NCI-H526 (cell line): ENCODE measurements at regions not wholly inside any gene's neighbourhood (a gene's known extent, or its start where the extent isn't known, plus 50 kb on each side); places are given as distances from the start of the nearest gene placed in this dataset.
A peak's percentile ranks its signal among the peaks of the same experiment; 100 is the strongest.

Source experiments
- DNase-seq, 2 experiments: peaks; one replicate each; lab custom pipeline; 2025; lab: John Stamatoyannopoulos, UW

DNA sequence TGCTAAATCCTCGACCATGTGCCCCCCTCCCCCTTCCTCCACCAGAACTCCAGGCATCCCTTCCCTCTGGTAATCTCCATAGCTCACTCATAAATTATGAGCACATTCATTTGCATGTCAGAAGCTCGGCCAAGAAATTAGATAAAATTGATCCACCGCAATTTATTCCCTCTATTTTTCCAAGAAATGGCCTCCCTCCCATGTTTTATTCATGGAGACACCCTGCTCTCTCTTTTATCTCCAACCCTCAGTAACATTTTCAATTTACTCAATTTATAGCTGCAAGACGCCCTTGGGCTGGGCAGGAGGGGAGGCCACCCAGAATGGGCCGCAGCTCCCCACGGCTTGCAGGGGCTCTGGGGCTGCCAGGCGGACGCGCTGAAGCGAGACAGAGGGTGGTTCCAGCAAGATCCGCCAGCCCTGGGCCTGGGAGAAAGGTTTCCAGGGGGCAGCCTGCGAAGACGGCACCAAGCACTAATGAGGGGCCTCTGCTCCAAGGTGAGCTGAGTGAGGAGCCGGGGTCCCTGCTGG is 54.7 kb upstream of the ZNF423 start:
- DNase-seq = peak in 1 of 2 experiments; percentile 8

DNA sequence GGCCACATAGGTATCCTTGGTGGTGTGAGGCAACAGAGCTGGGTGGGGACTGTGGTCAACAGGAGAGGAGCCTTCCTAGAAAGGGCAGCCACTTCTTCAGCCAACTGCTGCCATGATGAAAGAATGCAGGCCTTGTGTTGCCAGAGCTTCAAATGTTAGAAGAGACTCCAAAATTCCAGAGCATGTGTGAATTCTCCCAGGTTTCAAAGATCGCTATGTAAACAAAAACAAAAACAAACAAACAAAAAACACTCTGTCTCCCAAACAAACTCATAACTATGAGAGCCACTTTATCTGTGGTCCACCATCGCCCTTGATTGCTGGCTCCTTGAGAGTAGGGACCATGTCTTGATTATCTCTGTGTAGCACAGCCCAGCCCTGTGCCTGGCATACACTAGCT is 55.5 kb upstream of the ZNF423 start:
- no peak for DNase-seq

DNA sequence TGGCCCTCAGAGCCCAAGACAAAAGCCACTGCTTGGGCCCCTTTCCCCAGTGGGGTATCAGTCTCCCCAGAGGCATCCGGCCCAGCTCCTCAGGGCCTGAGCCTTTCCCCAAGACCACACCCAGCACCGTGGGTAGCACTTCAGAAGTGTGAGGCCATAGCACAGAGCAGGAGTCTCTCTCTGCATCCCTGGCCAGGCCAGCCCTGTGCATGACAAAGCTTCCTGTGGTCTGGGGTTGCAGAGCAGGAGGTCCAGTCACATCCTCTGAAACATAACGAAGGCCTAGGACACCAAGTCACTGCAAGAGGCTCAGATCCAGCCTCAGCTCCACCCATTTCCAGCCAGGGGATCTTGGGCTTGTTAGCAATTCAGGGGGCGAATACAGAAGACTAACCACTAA is 56.8 kb upstream of the ZNF423 start:
- DNase-seq = no peak

DNA sequence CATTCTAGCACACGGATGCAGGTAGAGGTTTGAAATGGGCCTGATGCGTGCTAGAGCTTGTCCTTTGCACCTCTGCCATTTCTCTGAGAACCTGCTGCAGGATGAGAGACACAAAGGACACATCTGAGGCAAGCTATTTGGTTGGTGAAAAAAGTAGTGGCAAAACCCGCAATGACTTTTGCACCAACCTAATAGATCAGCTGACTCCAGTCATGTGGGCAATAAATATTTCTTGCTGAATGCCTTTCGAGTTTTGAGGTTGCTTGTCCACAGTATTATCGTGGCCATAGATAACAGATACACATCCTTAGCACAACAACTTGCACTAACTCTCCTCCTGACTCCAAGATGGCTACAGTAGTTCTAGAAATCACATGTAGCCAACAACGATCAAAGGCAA is 57.8 kb upstream of the ZNF423 start:
- no peak for DNase-seq

DNA sequence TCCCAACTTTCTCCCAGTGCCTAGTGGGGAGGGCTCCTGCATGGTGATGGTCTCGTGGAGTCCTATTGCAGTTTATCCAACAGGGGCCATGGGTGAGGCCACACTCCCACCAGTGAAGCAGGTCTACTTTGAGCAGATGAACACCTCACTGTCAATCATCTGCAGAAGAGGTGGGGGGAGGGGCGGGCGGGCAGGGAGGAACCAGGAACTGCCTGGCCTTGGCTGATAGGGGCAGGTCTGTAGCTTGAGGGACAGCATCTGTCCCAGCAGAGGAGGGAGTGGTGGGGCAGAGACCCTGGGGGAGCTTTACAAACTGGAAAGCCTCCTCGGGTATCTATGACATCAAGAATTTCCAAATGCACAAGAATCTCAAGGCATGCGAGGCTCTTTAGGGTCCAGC is 58.7 kb upstream of the ZNF423 start:
- DNase-seq = no peak

DNA sequence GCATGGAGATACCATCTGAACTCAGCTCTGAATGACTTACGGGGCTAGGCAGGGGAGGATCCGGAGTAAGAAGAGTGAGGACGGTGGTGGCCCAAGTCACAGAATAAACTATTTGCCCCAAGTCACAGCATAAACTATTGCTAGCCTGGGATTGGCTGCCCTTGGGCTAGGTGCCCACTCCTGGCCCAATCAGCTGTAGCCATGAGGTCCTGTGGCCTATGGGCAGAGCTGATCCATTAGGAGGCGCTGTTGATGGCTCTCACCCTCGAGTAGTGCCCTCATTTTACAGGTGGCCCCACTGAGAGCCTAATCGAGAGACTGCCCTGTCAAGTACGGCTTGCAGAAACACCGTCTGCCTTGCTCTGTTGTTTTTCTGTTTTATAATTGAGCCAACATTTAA is 62.3 kb upstream of the ZNF423 start:
- no peak for DNase-seq

DNA sequence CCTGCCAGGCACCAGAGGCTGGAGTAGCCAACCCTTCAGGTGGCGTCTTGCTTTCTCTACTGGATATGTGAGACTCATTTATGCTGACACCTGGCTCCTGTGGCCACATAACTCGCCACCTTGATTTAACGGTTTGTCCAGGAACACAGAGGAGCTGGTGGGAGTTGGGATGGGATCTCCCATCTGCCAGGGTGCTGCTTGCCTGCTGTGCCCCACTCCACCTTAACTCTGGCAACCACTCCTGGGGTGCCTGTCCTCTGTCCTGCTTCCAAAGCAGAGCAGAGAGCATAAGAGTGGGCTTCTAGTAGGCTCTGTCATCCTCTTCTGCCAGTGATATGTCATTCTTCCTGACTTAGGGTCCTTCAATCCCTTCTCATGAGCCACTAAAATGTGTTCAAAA is 63.4 kb upstream of the ZNF423 start:
- no peak for DNase-seq

DNA sequence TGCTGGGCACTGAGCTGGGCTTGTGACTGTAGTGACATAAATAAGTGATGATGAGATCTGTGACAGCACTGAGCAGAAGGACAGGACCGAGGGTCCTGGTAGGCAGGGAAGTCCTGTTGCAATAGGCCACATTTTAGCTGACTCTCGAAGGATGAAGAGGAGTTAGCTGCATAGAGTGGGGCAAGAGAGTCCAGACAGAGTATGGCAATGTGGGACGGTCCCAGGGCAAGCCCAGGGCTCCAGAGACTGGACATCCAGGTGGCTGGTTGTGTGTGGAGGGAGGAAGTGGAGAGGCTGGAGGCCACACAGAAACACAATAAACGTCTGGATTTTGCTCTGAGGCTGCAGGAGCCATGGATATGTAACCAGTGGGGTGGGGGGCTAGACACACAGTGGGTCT is 64.5 kb upstream of the ZNF423 start:
- no peak for DNase-seq

DNA sequence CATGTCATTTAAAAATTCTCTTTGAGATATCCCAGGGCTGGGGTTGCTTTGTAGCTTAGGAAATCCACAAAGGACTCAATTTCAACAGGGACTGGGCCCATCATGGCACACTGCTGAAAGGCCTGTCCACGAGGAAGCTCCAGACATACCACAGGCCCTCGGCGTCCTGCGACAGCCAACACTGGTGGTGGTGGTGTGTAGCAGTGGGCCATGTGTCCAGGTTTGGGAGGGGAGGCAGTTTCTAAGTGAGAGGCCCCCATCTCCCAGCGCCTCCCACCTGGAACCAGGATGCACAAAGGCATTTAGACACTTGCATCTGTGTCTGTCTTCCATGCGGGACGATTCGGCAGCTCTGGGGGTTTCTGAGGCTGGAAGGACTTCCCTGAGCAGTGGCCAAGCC is 65.2 kb upstream of the ZNF423 start:
- no peak for DNase-seq

DNA sequence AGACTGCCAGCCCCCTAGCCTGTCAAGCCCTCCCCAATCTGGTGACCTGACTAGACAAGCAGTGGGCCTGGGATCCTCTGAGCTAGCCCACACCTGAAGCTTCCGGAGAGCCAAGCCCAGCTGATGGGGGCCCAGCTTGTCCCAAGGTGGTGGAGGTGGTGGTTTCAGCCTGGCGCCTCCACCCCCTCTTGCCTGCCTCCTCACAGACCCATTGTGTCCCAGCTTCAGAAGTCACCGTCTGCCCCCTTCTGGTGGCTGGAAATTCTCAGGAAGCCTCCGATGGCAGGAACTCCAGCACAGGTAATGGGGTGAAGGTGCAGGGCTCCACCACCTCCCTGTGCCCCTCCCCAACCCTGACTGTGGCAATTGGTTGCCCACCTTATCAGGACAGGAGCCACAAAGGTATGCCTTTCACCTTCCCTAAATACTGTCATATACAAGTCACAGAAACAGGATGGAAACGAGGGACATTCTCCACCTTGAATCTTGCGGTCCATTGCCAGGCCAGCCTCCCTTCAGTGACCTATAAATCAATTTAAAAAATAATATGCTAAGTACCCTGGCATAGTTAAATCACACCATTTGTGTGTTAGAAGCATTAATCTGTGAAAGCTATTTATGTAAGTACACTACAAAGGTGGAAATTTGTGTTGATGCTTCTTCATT is 66.0 kb upstream of the ZNF423 start:
- DNase-seq = peak; percentile 29 to 77

DNA sequence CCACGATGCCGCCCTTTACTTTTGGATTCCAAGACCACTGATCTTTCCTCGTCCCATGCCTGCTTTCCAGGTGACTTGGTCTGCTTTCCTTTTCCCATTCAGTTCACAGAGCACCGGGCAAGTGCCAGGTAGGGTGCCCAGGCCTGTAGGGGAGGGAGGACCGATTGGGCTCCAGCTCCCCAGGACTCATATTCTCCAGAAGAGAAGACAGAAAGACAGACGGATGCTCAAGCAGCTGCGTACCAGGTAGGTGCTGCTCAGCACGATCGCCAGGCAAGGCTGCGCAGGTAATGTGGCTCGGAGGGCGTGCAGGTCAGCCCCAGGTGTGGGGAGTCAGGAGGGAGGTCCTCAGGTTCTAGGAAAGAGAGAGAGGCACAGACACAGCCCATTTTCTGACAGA is 67.5 kb upstream of the ZNF423 start:
- DNase-seq = no peak

DNA sequence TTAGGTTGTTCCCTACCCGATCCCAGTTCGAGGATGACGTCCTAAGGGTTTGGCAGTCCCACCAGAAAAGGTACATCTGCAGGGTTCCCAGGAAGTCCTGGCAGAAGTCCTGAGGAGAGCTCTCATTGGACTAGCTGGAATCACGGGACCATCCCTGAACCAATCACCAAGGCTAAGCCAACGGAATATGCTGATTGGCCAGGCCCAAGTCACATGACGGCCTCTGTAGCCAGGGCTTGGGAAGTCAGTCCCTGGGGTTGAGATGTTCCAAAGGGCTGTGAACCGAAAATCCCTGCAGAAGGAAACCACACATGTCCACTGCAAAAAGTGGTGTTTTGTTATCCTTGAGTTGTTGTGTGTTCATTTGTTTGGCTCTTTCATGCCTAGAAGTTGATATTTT is 68.2 kb upstream of the ZNF423 start:
- DNase-seq = no peak

DNA sequence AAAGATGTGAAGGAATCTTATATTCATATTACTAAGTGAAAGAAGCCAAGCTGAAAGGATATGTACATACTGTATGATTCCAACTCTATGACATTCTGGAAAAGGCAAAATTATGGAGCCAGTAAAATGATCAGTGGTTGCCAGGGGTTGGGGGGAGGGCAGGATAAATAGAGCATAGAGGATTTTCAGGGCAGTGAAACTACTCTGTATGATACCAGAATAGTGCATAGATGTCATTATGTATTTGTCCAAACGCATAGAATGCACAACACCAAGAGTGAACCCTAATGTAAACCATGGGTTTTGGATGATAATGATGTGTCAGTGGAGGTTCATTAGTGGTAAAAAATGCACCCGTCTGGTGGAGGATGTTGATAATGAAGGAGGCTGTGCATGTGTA is 71.0 kb upstream of the ZNF423 start:
- no peak for DNase-seq

DNA sequence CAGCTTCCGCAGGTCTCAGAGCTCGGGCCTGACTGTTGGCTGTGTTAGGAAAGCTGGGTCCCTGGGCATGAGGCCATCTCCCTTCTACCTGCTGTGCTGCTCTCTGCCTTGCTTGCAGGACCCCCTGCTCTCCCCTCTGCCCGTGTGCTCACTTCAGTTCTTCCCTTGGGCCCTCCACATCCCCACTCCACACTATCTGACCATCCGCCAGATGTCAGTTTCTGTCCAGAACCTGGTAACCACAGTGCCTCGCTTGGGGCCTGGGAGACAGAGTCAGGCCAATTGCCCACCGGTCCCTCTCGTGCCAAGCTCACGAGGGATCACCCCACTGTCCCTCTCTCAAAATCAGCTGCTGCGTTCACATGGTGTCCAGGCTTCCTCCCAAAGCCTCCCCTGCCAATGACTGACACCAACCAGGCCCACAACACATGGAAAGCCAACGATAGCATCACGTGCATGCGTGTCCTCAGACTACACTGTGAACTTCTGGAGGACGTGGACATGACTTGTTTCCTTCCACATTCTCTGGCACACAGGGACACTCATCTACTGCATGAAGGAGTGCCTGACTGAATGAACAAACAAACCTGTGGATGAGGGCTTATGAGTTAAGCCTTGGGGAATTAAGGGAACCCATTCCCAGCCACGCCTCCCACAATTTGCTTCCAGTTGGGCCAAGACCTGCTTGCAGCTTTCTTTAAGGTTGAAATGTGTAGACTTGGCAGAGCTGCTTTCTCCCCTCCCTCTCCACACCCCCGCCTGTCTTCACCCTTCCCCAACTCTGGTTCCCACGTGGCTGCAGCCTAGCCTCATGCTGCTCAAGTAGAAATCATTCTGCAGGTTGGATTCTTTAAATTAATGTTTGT is 72.5 kb upstream of the ZNF423 start:
- no peak for DNase-seq

DNA sequence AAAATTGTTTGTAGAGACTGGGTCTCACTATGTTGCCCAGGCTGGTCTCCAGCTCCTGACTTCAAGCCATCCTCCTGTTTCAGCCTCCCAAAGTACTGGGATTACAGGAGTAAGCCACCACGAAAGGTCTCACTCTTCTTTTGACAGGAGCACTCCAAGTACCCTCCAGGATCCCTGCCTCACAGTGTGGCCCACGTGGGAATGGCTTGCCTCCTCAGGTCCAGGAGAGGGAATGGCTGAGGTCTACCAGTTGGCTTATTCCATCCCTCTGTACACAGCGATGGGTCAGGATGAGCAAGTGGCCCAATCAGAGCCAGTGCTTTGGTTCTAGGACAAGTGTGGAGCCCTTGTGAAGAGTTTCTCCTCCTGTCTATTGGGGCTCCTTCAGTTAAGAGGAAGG is 73.7 kb upstream of the ZNF423 start:
- no peak for DNase-seq

DNA sequence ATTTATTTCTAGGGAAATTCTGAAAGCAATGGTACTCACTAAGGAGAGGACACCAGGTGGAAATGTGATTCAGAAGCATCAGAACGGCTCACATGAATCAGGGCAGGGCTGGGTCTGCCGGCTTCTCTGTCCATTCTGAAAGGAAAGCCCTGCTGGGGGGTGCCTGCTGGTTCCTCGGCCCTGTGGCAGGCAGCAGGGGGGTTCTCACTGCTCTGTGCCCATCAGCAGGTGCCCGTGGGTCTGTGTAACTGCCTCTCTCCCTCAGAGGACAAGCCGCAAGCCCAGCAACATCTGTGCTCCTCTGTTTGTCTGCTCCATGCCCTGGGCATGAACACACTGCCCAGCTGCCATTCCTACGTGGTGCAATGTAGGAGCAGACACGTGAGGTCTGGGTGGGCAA is 74.9 kb upstream of the ZNF423 start:
- DNase-seq = no peak

DNA sequence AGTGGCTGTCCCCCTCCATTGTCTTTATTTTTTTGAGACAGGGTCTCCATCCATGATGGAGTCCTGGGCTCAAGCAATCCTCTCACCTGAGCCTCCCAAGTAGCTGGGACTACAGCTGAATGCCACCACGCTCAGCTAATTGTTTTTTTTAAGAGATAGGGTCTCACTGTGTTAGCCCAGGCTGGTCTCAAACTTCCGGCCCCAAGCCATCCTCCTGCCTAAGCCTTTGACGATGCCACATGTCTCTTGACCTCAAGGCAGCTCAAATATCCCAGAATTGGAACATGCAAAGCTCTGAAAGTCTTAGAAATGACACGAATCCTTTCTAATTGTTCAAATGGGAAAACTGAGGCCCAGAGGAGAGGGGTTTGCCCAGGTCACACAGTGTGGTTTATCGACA is 75.4 kb upstream of the ZNF423 start:
- no peak for DNase-seq

DNA sequence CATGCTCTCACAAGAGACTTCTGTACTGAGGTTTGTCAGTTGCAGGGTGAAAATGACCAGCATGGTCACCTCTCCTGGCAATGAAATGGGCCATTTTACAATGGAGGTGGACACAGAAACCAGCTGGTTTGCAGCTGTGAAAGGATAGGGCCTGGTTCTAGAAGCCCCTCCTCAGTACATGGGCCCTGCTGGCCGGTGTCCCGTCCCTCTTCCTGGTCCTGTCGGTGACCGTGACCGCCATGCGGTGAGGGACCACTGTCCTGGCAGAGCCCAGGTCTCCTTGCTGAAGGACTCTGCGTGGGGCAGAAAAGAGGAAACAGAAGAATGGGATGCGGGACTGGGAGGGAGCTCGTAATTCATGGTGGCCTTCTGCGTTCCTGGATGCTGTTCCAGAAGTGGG is 76.0 kb upstream of the ZNF423 start:
- no peak for DNase-seq

DNA sequence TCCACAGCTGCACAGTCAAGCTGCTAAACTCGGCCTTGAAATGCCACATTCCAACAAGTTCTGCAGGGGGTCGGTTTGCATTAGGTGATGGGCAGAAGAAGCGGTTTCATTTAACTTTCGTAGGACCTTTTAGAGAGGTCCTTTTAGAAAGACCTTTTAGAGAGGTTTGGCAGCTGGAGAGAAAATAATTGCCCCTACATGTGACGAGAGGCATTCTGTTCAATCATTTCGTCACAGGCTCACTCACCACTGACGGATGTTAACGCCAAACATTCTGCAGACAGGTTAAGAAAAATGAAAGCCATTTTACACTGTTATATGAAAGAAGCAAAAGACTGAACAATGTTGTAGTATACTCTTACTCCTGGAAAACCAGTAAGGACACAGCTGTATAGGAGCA is 76.5 kb upstream of the ZNF423 start:
- no peak for DNase-seq

DNA sequence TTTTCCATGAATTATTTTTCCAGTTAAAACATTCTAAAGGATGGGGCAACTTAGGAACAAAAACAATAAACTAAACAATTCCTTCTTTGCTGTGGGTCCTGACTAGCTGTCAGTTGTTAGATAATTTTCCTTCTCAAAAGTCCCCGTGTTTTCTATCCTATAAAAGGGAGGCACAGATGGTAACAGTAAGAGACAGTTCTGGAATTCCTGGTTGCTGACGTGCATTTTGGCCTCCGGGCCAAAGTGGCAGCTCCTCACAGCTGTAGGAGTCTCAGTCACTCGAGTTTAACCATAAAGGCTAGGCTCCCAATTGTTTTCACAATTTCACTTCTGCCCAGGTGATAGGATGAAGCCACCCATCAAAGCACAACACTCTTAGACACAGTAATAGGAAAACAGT is 77.0 kb upstream of the ZNF423 start:
- DNase-seq = no peak

DNA sequence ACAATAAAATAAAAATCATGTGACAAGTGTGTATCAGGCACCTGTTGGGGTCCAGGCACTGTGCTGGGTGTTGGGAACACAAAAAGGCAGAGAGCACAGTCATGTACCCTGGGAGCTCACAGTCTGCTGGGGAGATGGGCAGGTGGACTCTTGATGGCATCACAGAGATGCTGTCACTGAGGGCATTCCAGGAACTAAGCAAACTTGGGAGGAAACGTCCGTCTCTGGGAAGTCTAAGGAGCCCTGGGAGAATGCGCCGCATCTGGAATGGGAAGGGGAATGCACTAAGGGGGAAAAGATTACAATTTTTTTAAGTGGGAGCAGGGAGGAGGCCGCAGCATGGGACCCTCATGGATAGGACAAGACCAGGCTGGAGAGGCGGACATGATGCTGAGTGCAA is 80.9 kb upstream of the ZNF423 start:
- DNase-seq = no peak

DNA sequence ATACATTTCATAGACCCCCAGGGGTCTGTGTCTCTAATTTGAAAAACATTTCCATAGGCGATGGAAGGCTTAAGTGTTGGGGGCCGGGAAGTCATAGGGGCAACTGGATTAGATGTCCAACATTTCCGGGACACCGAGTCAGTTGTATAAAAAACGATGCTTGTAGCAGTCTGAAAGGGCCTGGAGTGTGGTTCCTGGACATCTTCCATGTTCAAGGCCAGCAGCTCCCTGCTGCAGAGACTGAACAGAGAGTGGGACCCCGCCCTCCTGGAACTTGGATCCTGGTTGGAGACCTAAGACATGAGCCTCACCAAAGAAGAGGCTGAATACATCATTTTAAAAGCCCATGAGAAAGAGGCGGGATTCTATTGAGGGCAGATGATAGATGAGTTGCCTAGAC is 82.0 kb upstream of the ZNF423 start:
- DNase-seq = no peak

DNA sequence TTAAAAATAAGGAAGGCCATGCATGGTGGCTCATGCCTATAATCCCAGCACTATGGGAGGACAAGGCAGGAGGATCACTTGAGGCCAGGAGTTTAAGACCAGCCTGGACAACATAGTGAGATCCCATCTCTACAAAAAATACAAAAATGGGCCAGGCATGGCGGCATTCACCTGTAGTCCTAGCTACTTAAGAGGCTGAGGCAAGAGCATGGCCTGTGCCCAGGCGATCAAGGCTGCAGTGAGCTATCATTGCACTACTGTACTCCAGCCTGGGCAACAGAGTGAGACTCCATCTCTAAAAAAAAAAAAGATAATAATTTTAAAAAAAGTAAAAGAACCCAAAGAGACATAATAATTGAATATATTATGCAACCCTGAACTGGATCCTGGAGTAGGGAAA is 83.6 kb upstream of the ZNF423 start:
- DNase-seq = no peak
